ENCODE measurements at regions not wholly inside any gene's neighbourhood (a gene's known extent, or its start where the extent isn't known, plus 50 kb on each side); places are given as distances from the start of the nearest gene placed in this dataset.

DNA sequence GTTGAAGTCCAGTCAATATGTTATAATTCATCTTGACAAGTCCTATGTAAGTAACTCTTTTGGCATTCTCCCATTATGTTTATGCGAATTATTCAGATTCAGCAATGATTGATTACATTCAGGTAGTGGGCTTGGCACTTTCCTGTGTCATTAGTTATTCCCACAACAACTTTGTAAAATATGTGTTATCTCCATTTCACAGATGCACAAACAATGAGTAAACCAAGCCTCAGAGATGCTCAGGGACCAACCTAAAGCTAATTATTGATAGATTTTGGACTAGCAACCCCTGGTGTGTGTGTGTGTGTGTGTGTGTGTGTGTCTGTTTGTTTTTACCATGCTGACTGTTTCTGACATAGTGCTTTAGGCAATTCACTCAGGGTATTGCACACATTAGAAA, 371.1 kb upstream of the C1orf87 start:
- Histone ChIP-seq H3K27ac (ENCODE audit: low read depth, low read length) (no peak overlapping the region), H3K27me3 (ENCODE audit: control insufficient read depth, insufficient read depth, low read length) (no peaks in the 10 kb centered on the region), H3K9me3 (ENCODE audit: control insufficient read depth, insufficient read depth, low read length) (no peaks in the 10 kb centered on the region), H3K4me3 (ENCODE audit: low read depth, low read length) (no peak overlapping the region)
- TF ChIP-seq, protein P1, sequence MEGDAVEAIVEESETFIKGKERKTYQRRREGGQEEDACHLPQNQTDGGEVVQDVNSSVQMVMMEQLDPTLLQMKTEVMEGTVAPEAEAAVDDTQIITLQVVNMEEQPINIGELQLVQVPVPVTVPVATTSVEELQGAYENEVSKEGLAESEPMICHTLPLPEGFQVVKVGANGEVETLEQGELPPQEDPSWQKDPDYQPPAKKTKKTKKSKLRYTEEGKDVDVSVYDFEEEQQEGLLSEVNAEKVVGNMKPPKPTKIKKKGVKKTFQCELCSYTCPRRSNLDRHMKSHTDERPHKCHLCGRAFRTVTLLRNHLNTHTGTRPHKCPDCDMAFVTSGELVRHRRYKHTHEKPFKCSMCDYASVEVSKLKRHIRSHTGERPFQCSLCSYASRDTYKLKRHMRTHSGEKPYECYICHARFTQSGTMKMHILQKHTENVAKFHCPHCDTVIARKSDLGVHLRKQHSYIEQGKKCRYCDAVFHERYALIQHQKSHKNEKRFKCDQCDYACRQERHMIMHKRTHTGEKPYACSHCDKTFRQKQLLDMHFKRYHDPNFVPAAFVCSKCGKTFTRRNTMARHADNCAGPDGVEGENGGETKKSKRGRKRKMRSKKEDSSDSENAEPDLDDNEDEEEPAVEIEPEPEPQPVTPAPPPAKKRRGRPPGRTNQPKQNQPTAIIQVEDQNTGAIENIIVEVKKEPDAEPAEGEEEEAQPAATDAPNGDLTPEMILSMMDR (IDR thresholded peaks at IDR 0.05; ENCODE audit: low read depth, low read length): no peak
- ChIA-PET CTCF (no interaction called here), POLR2A (no interaction called here)
- no peak for DNase-seq (ENCODE audit: low read depth, low spot score)

DNA sequence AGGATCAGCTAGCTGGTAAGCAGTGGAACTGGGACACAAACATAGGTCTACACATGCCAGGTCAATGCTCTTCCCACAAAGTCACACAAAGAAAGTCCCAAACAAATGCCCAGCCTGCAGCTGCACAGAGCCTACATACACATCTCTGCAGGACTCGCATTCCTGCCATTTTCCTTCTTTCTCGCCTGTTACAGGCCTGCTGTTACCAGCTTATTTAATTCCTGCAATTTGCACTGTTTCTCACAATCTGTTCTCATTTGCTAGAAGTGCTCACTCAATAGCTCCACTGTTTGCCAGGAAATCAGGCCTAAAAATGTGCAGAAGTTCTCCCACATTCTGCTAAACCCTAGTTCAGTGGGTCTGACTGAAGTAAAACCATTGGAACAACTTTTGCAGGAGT, 362.6 kb upstream of the C1orf87 start:
- H3K27me3 ChIP-seq (ENCODE audit: control insufficient read depth, insufficient read depth, low read length): no peaks in the 10 kb centered on the region
- no peak overlapping the region for H3K27ac ChIP-seq (ENCODE audit: low read depth, low read length)
- no peak overlapping the region for H3K4me3 ChIP-seq (ENCODE audit: low read depth, low read length)
- H3K9me3 ChIP-seq (ENCODE audit: control insufficient read depth, insufficient read depth, low read length): no peaks in the 10 kb centered on the region
- CTCF ChIA-PET: no interaction called here
- POLR2A ChIA-PET: no interaction called here
- DNase-seq (ENCODE audit: low read depth, low spot score): no peak
- TF ChIP-seq, protein P1 (IDR thresholded peaks at IDR 0.05; ENCODE audit: low read depth, low read length): no peak

DNA sequence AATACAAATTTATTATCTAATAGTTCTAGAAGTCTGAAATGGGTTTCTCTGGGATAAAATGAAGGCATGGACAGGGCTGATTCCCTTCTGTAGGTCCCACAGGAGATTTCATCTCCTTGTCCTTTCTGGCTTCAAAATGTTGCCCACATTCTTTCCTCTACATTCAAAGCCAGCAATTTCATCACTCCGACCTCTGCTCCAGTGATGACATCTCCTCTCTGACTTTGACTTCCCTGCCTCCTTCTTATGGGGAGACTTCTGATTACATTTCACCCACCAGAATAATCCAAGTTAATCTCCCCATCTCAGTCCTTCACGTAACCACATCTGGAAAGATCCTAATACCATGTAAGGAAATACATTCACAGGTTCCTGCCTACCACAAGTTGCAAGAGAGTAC, 358.0 kb upstream of the C1orf87 start:
- H3K9me3 ChIP-seq (ENCODE audit: control insufficient read depth, insufficient read depth, low read length): no peaks in the 10 kb centered on the region
- no peak overlapping the region for H3K27ac ChIP-seq (ENCODE audit: low read depth, low read length)
- H3K4me3 ChIP-seq (ENCODE audit: low read depth, low read length): no peak overlapping the region
- no peak for DNase-seq (ENCODE audit: low read depth, low spot score)
- H3K27me3 ChIP-seq (ENCODE audit: control insufficient read depth, insufficient read depth, low read length): no peaks in the 10 kb centered on the region
- TF ChIP-seq, protein P1 (IDR thresholded peaks at IDR 0.05; ENCODE audit: low read depth, low read length): no peak
- ChIA-PET POLR2A (no interaction called here), CTCF (no interaction called here)

DNA sequence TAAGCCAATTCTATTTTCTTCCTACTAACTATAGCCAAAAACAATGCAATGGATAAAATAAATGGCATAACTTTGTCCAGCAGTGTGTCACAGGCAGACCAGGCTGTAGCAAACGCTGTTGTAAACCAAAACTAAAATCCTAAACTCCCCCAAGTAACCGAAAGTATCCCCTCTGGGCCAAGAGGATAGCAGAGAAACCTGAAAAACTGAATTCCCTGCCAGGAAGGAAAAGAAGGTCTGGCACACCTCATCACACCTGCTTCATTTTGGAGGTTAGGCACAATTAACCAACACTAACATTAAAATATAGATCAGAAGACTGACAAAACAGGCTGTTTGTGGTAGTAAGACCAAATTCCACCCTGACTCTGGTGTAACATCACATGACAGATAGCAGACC, 356.8 kb upstream of the C1orf87 start:
- Histone ChIP-seq H3K4me3 (ENCODE audit: low read depth, low read length) (no peak overlapping the region), H3K27me3 (ENCODE audit: control insufficient read depth, insufficient read depth, low read length) (no peaks in the 10 kb centered on the region), H3K9me3 (ENCODE audit: control insufficient read depth, insufficient read depth, low read length) (no peaks in the 10 kb centered on the region), H3K27ac (ENCODE audit: low read depth, low read length) (no peak overlapping the region)
- no peak for DNase-seq (ENCODE audit: low read depth, low spot score)
- TF ChIP-seq, protein P1 (IDR thresholded peaks at IDR 0.05; ENCODE audit: low read depth, low read length): no peak
- ChIA-PET POLR2A (no interaction called here), CTCF (interaction anchor here (0.9 kb wide), 1 partner anchor 149 kb away, joined by 3 read pairs; no protein-coding TSS in a partner anchor)

DNA sequence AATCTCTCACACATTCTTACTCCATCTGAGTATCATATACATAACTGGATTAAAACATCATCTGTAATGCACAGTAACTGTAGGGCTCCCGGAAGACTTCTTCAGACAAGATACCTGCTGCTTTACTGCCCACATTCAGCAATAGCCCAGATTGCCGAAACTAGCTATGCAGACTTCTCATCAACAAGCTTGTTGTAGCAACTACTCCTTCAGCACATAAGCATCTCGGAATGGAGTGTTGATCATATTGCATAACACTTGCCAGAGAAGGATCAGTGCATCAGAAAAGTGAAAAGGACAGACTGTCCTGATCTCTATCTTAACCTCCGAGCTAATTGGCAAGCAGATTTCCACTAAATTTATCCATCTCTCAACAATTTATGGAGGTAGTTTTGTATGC, 354.6 kb upstream of the C1orf87 start:
- DNase-seq (ENCODE audit: low read depth, low spot score): no peak
- Histone ChIP-seq H3K27me3 (ENCODE audit: control insufficient read depth, insufficient read depth, low read length) (no peaks in the 10 kb centered on the region), H3K4me3 (ENCODE audit: low read depth, low read length) (no peak overlapping the region), H3K27ac (ENCODE audit: low read depth, low read length) (no peak overlapping the region), H3K9me3 (ENCODE audit: control insufficient read depth, insufficient read depth, low read length) (no peaks in the 10 kb centered on the region)
- ChIA-PET CTCF (no interaction called here), POLR2A (no interaction called here)
- TF ChIP-seq, protein P1 (IDR thresholded peaks at IDR 0.05; ENCODE audit: low read depth, low read length): no peak
